Liver (tissue), 8 donors: ENCODE measurements at regions not wholly inside any gene's neighbourhood (a gene's known extent, or its start where the extent isn't known, plus 50 kb on each side); places are given as distances from the start of the nearest gene placed in this dataset.

Experiments
- DNase-seq: peaks from one replicate; pipeline ENCODE4 v3.0.0-alpha.2; 2017; ENCODE audit warnings: low spot score
- H3K27ac ChIP-seq, 2 donors: one replicate each; pipeline ENCODE4 v1.7.0; 2013; ENCODE audit warnings: inconsistent platforms in 2 of 2, low read length in 2 of 2, control low read depth in 1 of 2, low read depth in 1 of 2, mild to moderate bottlenecking in 1 of 2
- H3K27me3 ChIP-seq, 4 donors: one replicate each; pipeline versions ENCODE4 v1.6.1 to v1.7.0; 2013; ENCODE audit warnings: low read length in 3 of 4, inconsistent platforms in 1 of 4, mild to moderate bottlenecking in 1 of 4, moderate library complexity in 1 of 4; ENCODE audit not compliant: control insufficient read depth in 4 of 4, insufficient read depth in 4 of 4
- H3K36me3 ChIP-seq, 4 donors: one replicate each; pipeline versions ENCODE4 v1.6.1 to v1.7.0; 2013; ENCODE audit warnings: low read length in 3 of 4, mild to moderate bottlenecking in 3 of 4, low read depth in 1 of 4, moderate library complexity in 1 of 4; ENCODE audit not compliant: control insufficient read depth in 4 of 4, insufficient read depth in 3 of 4
- H3K4me1 ChIP-seq, 4 donors: one replicate each; pipeline versions ENCODE4 v1.6.1 to v1.7.0; 2013; ENCODE audit warnings: low read length in 3 of 4, mild to moderate bottlenecking in 3 of 4, moderate library complexity in 1 of 4; ENCODE audit not compliant: control insufficient read depth in 4 of 4, insufficient read depth in 4 of 4
- H3K4me3 ChIP-seq, 3 donors: one replicate each; pipeline versions ENCODE4 v1.6.1 to v1.7.0; 2013; ENCODE audit warnings: low read length in 3 of 3, control low read depth in 1 of 3, low read depth in 1 of 3, mild to moderate bottlenecking in 1 of 3
- H3K9ac ChIP-seq, 2 donors: one replicate each; pipeline ENCODE4 v1.7.0; 2013; ENCODE audit warnings: low read length in 2 of 2, mild to moderate bottlenecking in 2 of 2, moderate library complexity in 2 of 2, control low read depth in 1 of 2, low read depth in 1 of 2
- H3K9me3 ChIP-seq, 4 donors: one replicate each; pipeline versions ENCODE4 v1.6.1 to v1.7.0; 2013; ENCODE audit warnings: low read length in 3 of 4; ENCODE audit not compliant: control insufficient read depth in 4 of 4
- CTCF ChIP-seq: fragments of 150-350 bp; IDR thresholded peaks from 2 replicates; pipeline ENCODE4 v1.5.1; 2017; ENCODE audit warnings: improper control_type of control experiment, low read depth, low read length; ENCODE audit not compliant: missing input control
- FOXA1 ChIP-seq: IDR thresholded peaks from 2 replicates; pipeline ENCODE4 v1.6.1; 2016; ENCODE audit warnings: antibody characterized with exemption
- FOXA2 ChIP-seq: IDR thresholded peaks from 2 replicates; pipeline ENCODE4 v1.6.1; 2016; ENCODE audit warnings: antibody characterized with exemption
- GABPA ChIP-seq, 2 donors: IDR thresholded peaks in 1 of 2; conservative IDR thresholded peaks in 1 of 2; 2 replicates each; pipeline ENCODE4 v1.6.1; 2016; ENCODE audit warnings: antibody characterized with exemption in 2 of 2, mild to moderate bottlenecking in 1 of 2, moderate library complexity in 1 of 2
- HNF4A ChIP-seq, 2 donors: conservative IDR thresholded peaks; 2 replicates each; pipeline ENCODE4 v1.6.1; 2016; ENCODE audit warnings: antibody characterized with exemption in 2 of 2, mild to moderate bottlenecking in 2 of 2
- HNF4G ChIP-seq: IDR thresholded peaks from 2 replicates; pipeline ENCODE4 v1.6.1; 2016; ENCODE audit warnings: antibody characterized with exemption
- MAX ChIP-seq: IDR thresholded peaks from 2 replicates; pipeline ENCODE4 v1.6.1; 2016; ENCODE audit warnings: antibody characterized with exemption
- RAD21 ChIP-seq, 2 donors: IDR thresholded peaks; 2 replicates each; pipeline ENCODE4 v1.6.1; 2016; ENCODE audit warnings: antibody characterized with exemption in 2 of 2, mild to moderate bottlenecking in 2 of 2
- RXRA ChIP-seq, 2 donors: IDR thresholded peaks; 2 replicates each; pipeline ENCODE4 v1.6.1; 2017 to 2018; ENCODE audit warnings: antibody characterized with exemption in 2 of 2, mild to moderate bottlenecking in 1 of 2
- SP1 ChIP-seq: IDR thresholded peaks from 2 replicates; pipeline ENCODE4 v1.6.1; 2018; ENCODE audit warnings: antibody characterized with exemption, mild to moderate bottlenecking
- TAF1 ChIP-seq: conservative IDR thresholded peaks from 2 replicates; pipeline ENCODE4 v1.6.1; 2016; ENCODE audit warnings: antibody characterized with exemption, mild to moderate bottlenecking
- YY1 ChIP-seq: IDR thresholded peaks from 2 replicates; pipeline ENCODE4 v1.6.1; 2016; ENCODE audit warnings: antibody characterized with exemption, mild to moderate bottlenecking
- WGBS: extraction: QIAGEN DNeasy Blood & Tissue Kit; methylation state at CpG from one replicate; pipeline ENCODE4 v1.1.7; 2013; 5-methylcytosine and 5-hydroxymethylcytosine counted together
- TF ChIP-seq, protein P1 (sequence below): IDR thresholded peaks from 2 replicates; pipeline ENCODE4 v1.6.1; 2016; ENCODE audit warnings: antibody characterized with exemption
- TF ChIP-seq, protein P2 (sequence below): IDR thresholded peaks from 2 replicates; pipeline ENCODE4 v1.6.1; 2016; ENCODE audit warnings: antibody characterized with exemption, mild to moderate bottlenecking
- TF ChIP-seq, protein P3 (sequence below): IDR thresholded peaks from 2 replicates; pipeline ENCODE4 v1.6.1; 2016; ENCODE audit warnings: antibody characterized with exemption
- donor health status: healthy.
- donor health status: healthy.
- donor health status: healthy.
- donor health status: healthy.
- donor health status: healthy.

GRCh38 chr10:121033366-121033765 is 182.2 kb downstream of the WDR11 start:
- Histone ChIP-seq H3K27ac (no peak overlapping the region), H3K36me3 (no peaks in the 10 kb centered on the region), H3K4me1 (no peaks in the 10 kb centered on the region), H3K9ac (no peak overlapping the region), H3K27me3 (no peaks in the 10 kb centered on the region), H3K4me3 (no peak overlapping the region), H3K9me3 (no peaks in the 10 kb centered on the region)
- WGBS = 71% methylated on average over 3 of the region's 3 CpGs
- TF ChIP-seq YY1 (no peak), RXRA (IDR thresholded peaks at IDR 0.05) (no peak), SP1 (no peak), TAF1 (no peak), HNF4A (conservative IDR thresholded peaks at IDR 0.05) (no peak), FOXA1 (no peak), RAD21 (IDR thresholded peaks at IDR 0.05) (no peak), GABPA (IDR thresholded peaks at IDR 0.05 in 1 of 2, conservative IDR thresholded peaks at IDR 0.05 in 1 of 2) (no peak)
- TF ChIP-seq, protein P1, sequence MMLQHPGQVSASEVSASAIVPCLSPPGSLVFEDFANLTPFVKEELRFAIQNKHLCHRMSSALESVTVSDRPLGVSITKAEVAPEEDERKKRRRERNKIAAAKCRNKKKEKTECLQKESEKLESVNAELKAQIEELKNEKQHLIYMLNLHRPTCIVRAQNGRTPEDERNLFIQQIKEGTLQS = no peak
- TF ChIP-seq, protein P2, sequence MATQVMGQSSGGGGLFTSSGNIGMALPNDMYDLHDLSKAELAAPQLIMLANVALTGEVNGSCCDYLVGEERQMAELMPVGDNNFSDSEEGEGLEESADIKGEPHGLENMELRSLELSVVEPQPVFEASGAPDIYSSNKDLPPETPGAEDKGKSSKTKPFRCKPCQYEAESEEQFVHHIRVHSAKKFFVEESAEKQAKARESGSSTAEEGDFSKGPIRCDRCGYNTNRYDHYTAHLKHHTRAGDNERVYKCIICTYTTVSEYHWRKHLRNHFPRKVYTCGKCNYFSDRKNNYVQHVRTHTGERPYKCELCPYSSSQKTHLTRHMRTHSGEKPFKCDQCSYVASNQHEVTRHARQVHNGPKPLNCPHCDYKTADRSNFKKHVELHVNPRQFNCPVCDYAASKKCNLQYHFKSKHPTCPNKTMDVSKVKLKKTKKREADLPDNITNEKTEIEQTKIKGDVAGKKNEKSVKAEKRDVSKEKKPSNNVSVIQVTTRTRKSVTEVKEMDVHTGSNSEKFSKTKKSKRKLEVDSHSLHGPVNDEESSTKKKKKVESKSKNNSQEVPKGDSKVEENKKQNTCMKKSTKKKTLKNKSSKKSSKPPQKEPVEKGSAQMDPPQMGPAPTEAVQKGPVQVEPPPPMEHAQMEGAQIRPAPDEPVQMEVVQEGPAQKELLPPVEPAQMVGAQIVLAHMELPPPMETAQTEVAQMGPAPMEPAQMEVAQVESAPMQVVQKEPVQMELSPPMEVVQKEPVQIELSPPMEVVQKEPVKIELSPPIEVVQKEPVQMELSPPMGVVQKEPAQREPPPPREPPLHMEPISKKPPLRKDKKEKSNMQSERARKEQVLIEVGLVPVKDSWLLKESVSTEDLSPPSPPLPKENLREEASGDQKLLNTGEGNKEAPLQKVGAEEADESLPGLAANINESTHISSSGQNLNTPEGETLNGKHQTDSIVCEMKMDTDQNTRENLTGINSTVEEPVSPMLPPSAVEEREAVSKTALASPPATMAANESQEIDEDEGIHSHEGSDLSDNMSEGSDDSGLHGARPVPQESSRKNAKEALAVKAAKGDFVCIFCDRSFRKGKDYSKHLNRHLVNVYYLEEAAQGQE = no peak
- no peak for DNase-seq

GRCh38 chr10:121036431-121036830 is 185.3 kb downstream of the WDR11 start:
- Histone ChIP-seq H3K27me3 (no peaks in the 10 kb centered on the region), H3K27ac (no peak overlapping the region), H3K9ac (no peak overlapping the region), H3K36me3 (no peaks in the 10 kb centered on the region), H3K4me3 (no peak overlapping the region), H3K4me1 (no peaks in the 10 kb centered on the region), H3K9me3 (no peaks in the 10 kb centered on the region)
- 54% methylated on average over 4 of the region's 4 CpGs for WGBS
- no peak for DNase-seq
- TF ChIP-seq FOXA2 = no peak
- TF ChIP-seq, protein P1 = no peak

DNA sequence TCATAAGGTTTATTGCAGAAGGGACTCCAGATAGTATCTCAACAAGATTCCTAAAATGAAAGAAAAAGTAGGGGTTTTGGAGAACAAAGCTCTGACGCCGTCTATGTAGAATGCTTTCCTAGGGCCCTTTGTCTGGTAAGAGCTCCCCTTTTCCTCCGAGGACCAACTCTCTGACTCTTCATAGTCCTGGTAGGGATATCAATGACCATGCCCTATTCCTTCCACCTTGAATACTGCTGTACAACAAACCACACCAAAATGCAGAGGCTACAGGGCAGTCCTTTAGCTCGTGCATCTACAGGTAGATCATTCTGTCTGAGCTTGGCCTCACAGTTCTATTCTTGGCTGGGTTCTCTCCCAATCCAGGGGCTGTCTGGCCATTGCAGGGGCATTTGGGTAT is 190.3 kb downstream of the WDR11 start:
- no peak overlapping the region for H3K9ac ChIP-seq
- H3K4me1 ChIP-seq = no peaks in the 10 kb centered on the region
- no peak overlapping the region for H3K27ac ChIP-seq
- WGBS = 86% methylated on average over 4 of the region's 4 CpGs
- peaks cover 0 to 5% (median 2%) of the 10 kb centered on the region in 4 donors for H3K27me3 ChIP-seq
- H3K36me3 ChIP-seq = no peaks in the 10 kb centered on the region
- H3K9me3 ChIP-seq = no peaks in the 10 kb centered on the region
- no peak for DNase-seq
- no peak overlapping the region for H3K4me3 ChIP-seq
- TF ChIP-seq, protein P1 = no peak
- TF ChIP-seq YY1 (no peak), RXRA (IDR thresholded peaks at IDR 0.05) (no peak), FOXA1 (no peak), SP1 (no peak), GABPA (IDR thresholded peaks at IDR 0.05 in 1 of 2, conservative IDR thresholded peaks at IDR 0.05 in 1 of 2) (no peak), CTCF (no peak), MAX (no peak), HNF4G (no peak)
- TF ChIP-seq, protein P2 = no peak
- TF ChIP-seq, protein P3, sequence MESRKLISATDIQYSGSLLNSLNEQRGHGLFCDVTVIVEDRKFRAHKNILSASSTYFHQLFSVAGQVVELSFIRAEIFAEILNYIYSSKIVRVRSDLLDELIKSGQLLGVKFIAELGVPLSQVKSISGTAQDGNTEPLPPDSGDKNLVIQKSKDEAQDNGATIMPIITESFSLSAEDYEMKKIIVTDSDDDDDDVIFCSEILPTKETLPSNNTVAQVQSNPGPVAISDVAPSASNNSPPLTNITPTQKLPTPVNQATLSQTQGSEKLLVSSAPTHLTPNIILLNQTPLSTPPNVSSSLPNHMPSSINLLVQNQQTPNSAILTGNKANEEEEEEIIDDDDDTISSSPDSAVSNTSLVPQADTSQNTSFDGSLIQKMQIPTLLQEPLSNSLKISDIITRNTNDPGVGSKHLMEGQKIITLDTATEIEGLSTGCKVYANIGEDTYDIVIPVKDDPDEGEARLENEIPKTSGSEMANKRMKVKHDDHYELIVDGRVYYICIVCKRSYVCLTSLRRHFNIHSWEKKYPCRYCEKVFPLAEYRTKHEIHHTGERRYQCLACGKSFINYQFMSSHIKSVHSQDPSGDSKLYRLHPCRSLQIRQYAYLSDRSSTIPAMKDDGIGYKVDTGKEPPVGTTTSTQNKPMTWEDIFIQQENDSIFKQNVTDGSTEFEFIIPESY = no peak
